CD8-positive, alpha-beta memory T cell (primary cell): ENCODE measurements at regions not wholly inside any gene's neighbourhood (a gene's known extent, or its start where the extent isn't known, plus 50 kb on each side); places are given as distances from the start of the nearest gene placed in this dataset.

ENCODE experiments used
- CTCF ChIA-PET: fragments of 350-600 bp; sonication (Branson Sonifier 250); formaldehyde crosslinking; loops from one replicate; lab custom pipeline; 2021; ENCODE audit warnings: antibody characterized with exemption; lab: Charles Lee
- POLR2A ChIA-PET: fragments of 350-600 bp; sonication (Branson Sonifier 250); formaldehyde crosslinking; loops from one replicate; lab custom pipeline; 2021; ENCODE audit warnings: antibody characterized with exemption; lab: Charles Lee
- DNase-seq, 5 donors: peaks; one replicate each; pipeline versions ENCODE4 v3.0.0 to v3.0.0-alpha.2; 2020 to 2022; ENCODE audit warnings: mixed read lengths in 1 of 5
- H3K27ac ChIP-seq: one replicate; pipeline ENCODE4 v1.7.0; 2013; ENCODE audit warnings: low read depth, mild to moderate bottlenecking, low read length, moderate library complexity
- H3K27me3 ChIP-seq: 2 replicates; pipeline ENCODE4 v1.7.0; 2013; ENCODE audit warnings: low read length, mild to moderate bottlenecking; ENCODE audit not compliant: insufficient read depth, poor library complexity, severe bottlenecking
- H3K36me3 ChIP-seq: 2 replicates; pipeline ENCODE4 v1.7.0; 2013; ENCODE audit warnings: mild to moderate bottlenecking, low read length, moderate library complexity; ENCODE audit not compliant: insufficient read depth
- H3K4me1 ChIP-seq: 2 replicates; pipeline ENCODE4 v1.7.0; 2013; ENCODE audit warnings: mild to moderate bottlenecking, low read length, moderate library complexity; ENCODE audit not compliant: insufficient read depth
- H3K4me3 ChIP-seq: 2 replicates; pipeline ENCODE4 v1.7.0; 2013; ENCODE audit warnings: mild to moderate bottlenecking, low read length
- H3K9me3 ChIP-seq: 2 replicates; pipeline ENCODE4 v1.7.0; 2013; ENCODE audit warnings: mild to moderate bottlenecking, low read length
- H3K27ac Mint-ChIP-seq, 8 donors: one replicate each; pipeline ENCODE4 v1.8.0; 2020 to 2021; ENCODE audit warnings: mixed read lengths in 8 of 8, mild to moderate bottlenecking in 6 of 8, inconsistent platforms in 3 of 8, moderate library complexity in 3 of 8
- H3K27me3 Mint-ChIP-seq, 2 donors: one replicate each; pipeline ENCODE4 v1.8.0; 2020 to 2021; ENCODE audit warnings: mixed read lengths in 2 of 2, mild to moderate bottlenecking in 1 of 2, moderate library complexity in 1 of 2
- H3K36me3 Mint-ChIP-seq, 3 donors: one replicate each; pipeline ENCODE4 v1.8.0; 2020 to 2021; ENCODE audit warnings: mixed read lengths in 3 of 3, inconsistent platforms in 1 of 3, mild to moderate bottlenecking in 1 of 3
- H3K4me1 Mint-ChIP-seq, 3 donors: one replicate each; pipeline ENCODE4 v1.8.0; 2020 to 2021; ENCODE audit warnings: mixed read lengths in 3 of 3, inconsistent platforms in 1 of 3, mild to moderate bottlenecking in 1 of 3
- H3K4me3 Mint-ChIP-seq, 7 donors: one replicate each; pipeline ENCODE4 v1.8.0; 2020 to 2021; ENCODE audit warnings: mixed read lengths in 7 of 7, mild to moderate bottlenecking in 6 of 7, moderate library complexity in 4 of 7, inconsistent platforms in 2 of 7
- H3K9me3 Mint-ChIP-seq, 5 donors: one replicate each; pipeline ENCODE4 v1.8.0; 2020 to 2022; ENCODE audit warnings: mixed read lengths in 5 of 5, mild to moderate bottlenecking in 3 of 5, moderate library complexity in 2 of 5, inconsistent platforms in 1 of 5

GRCh38 chr10:28049286-28049685 is 50.4 kb upstream of the ODAD2 start:
- H3K27ac Mint-ChIP-seq, result peak overlapping the region in 1 of 8 donors; percentile 29
- ChIA-PET CTCF (no interaction called here), POLR2A (no interaction called here)
- no peak overlapping the region for H3K27ac ChIP-seq
- no peak overlapping the region for H3K4me3 Mint-ChIP-seq
- H3K27me3 Mint-ChIP-seq, result no peaks in the 10 kb centered on the region
- peaks cover 0 to 3% (median 0%) of the 10 kb centered on the region in 5 donors for H3K9me3 Mint-ChIP-seq
- H3K4me3 ChIP-seq, result no peak overlapping the region
- no peaks in the 10 kb centered on the region for H3K4me1 Mint-ChIP-seq
- no peaks in the 10 kb centered on the region for H3K9me3 ChIP-seq
- no peak for DNase-seq
- H3K4me1 ChIP-seq, result no peaks in the 10 kb centered on the region
- no peaks in the 10 kb centered on the region for H3K36me3 ChIP-seq
- H3K36me3 Mint-ChIP-seq, result peaks cover 7 to 25% (median 15%) of the 10 kb centered on the region in 3 donors
- no peaks in the 10 kb centered on the region for H3K27me3 ChIP-seq
